Lung (tissue), 11 donors: ENCODE measurements at regions not wholly inside any gene's neighbourhood (a gene's known extent, or its start where the extent isn't known, plus 50 kb on each side); places are given as distances from the start of the nearest gene placed in this dataset.

Experiments used
- ATAC-seq: fragments of 200-7000 bp; cut with Tn5 transposase; one replicate; pipeline ENCODE4 v1.9.1; 2020; ENCODE audit warnings: moderate number of reproducible peaks; ENCODE audit not compliant: insufficient read depth, low FRiP score
- DNase-seq, 3 donors: peaks; one replicate each; pipeline ENCODE4 v3.0.0-alpha.2; 2013 to 2017
- H3K27ac ChIP-seq, 2 donors: one replicate each; pipeline ENCODE4 v1.5.1; 2013; ENCODE audit warnings: mild to moderate bottlenecking in 2 of 2, moderate library complexity in 2 of 2, control low read depth in 1 of 2, inconsistent platforms in 1 of 2, low read depth in 1 of 2, low read length in 1 of 2
- H3K27me3 ChIP-seq, 3 donors: one replicate each; pipeline ENCODE4 v1.5.1; 2013; ENCODE audit warnings: low read length in 2 of 3; ENCODE audit not compliant: control insufficient read depth in 3 of 3, insufficient read depth in 3 of 3
- H3K36me3 ChIP-seq, 4 donors: one replicate each; pipeline ENCODE4 v1.5.1; 2013; ENCODE audit warnings: low read length in 4 of 4, mild to moderate bottlenecking in 1 of 4, moderate library complexity in 1 of 4; ENCODE audit not compliant: control insufficient read depth in 4 of 4, insufficient read depth in 4 of 4
- H3K4me1 ChIP-seq, 5 donors: one replicate each; pipeline ENCODE4 v1.5.1; 2013; ENCODE audit warnings: low read length in 5 of 5, mild to moderate bottlenecking in 2 of 5, moderate library complexity in 1 of 5; ENCODE audit not compliant: control insufficient read depth in 5 of 5, insufficient read depth in 5 of 5
- H3K4me3 ChIP-seq: one replicate; pipeline ENCODE4 v1.5.1; 2013; ENCODE audit warnings: mild to moderate bottlenecking, control low read depth, moderate library complexity
- H3K9ac ChIP-seq, 2 donors: one replicate each; pipeline ENCODE4 v1.5.1; 2013; ENCODE audit warnings: low read length in 2 of 2, control low read depth in 1 of 2; ENCODE audit not compliant: insufficient read depth in 1 of 2
- H3K9me3 ChIP-seq, 4 donors: one replicate each; pipeline ENCODE4 v1.5.1; 2013; ENCODE audit warnings: low read length in 3 of 4, mild to moderate bottlenecking in 1 of 4, moderate library complexity in 1 of 4; ENCODE audit not compliant: control insufficient read depth in 4 of 4, insufficient read depth in 3 of 4
- CTCF ChIP-seq: IDR thresholded peaks from 2 replicates; pipeline ENCODE4 v1.5.1; 2012; ENCODE audit warnings: mild to moderate bottlenecking; ENCODE audit errors: control extremely low read depth, extremely low read depth
- WGBS, 2 donors: extraction: QIAGEN DNeasy Blood & Tissue Kit; methylation state at CpG; one replicate each; pipeline ENCODE4 v1.1.7; 2013; 5-methylcytosine and 5-hydroxymethylcytosine counted together
- donor health status: control.
- donor health status: control.
- donor health status: Bipolar disorder and iron deficiency.
- donor health status: healthy.
- donor health status: DM: yes; HTN: yes; CAD: no.

GRCh38 chr12:114092981-114093380 lies 126.9 kb upstream of the RBM19 start:
- 71 to 84% methylated on average over 2 of the region's 2 CpGs for WGBS, 2 donors

GRCh38 chr12:114090211-114090610 lies 124.1 kb upstream of the RBM19 start:
- peaks cover 0 to 3% (median 0%) of the 10 kb centered on the region in 3 donors for H3K27me3 ChIP-seq
- peaks cover 0 to 2% (median 0%) of the 10 kb centered on the region in 4 donors for H3K9me3 ChIP-seq
- no peak overlapping the region for H3K4me3 ChIP-seq
- no peaks in the 10 kb centered on the region for H3K4me1 ChIP-seq
- ATAC-seq, result no peak
- DNase-seq, result peak; percentile 30 to 67 (median 50)
- TF ChIP-seq CTCF, result no peak
- no peak overlapping the region for H3K27ac ChIP-seq
- H3K9ac ChIP-seq, result no peak overlapping the region
- 57 to 81% methylated on average over 5 of the region's 5 CpGs for WGBS, 2 donors
- no peaks in the 10 kb centered on the region for H3K36me3 ChIP-seq

More at GRCh38 chr12:114092981-114093380, 126.9 kb upstream of the RBM19 start:
- H3K27ac ChIP-seq, result no peak overlapping the region
- no peak overlapping the region for H3K4me3 ChIP-seq
- H3K36me3 ChIP-seq, result no peaks in the 10 kb centered on the region
- ATAC-seq (no peak), DNase-seq (no peak)
- H3K4me1 ChIP-seq, result no peaks in the 10 kb centered on the region
- peaks cover 0 to 4% (median 0%) of the 10 kb centered on the region in 4 donors for H3K9me3 ChIP-seq
- no peak for TF ChIP-seq CTCF
- H3K9ac ChIP-seq, result no peak overlapping the region
- peaks cover 0 to 3% (median 0%) of the 10 kb centered on the region in 3 donors for H3K27me3 ChIP-seq

- H3K9ac ChIP-seq, result no peak overlapping the region
- H3K9me3 ChIP-seq, result peaks cover 0 to 2% (median 0%) of the 10 kb centered on the region in 4 donors
- TF ChIP-seq CTCF, result no peak
- no peaks in the 10 kb centered on the region for H3K4me1 ChIP-seq
- peaks cover 0 to 4% (median 2%) of the 10 kb centered on the region in 3 donors for H3K27me3 ChIP-seq
- DNase-seq, result no peak
- ATAC-seq, result no peak
- H3K27ac ChIP-seq, result no peak overlapping the region
- 95 to 97% methylated on average over 3 of the region's 3 CpGs for WGBS, 2 donors
- H3K4me3 ChIP-seq, result no peak overlapping the region
- H3K36me3 ChIP-seq, result no peaks in the 10 kb centered on the region
These were observed 107.0 kb upstream of the RBM19 start for GRCh38 chr12:114073076-114073475.

DNA sequence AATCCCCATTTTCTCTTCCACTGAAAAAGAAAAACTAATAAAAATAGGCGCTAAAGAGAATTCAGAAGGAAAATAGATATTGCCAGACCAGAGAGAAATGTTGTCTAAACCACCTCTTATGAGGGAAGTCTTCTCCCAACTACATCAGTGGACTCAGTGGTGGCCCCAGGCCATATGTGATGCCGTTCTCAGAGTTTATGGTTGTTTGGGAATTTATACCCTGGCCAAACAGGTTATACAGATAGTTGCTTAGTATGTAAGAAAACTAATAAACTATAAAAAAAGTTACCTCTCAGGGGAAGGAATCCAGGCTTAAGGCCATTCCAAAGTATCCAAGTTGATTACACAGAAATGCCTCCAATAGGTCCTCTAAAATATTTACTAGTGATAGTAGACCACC lies 103.4 kb upstream of the RBM19 start:
- no peak for TF ChIP-seq CTCF
- Histone ChIP-seq H3K4me3 (no peak overlapping the region), H3K27ac (no peak overlapping the region), H3K27me3 (peaks cover 0 to 6% (median 0%) of the 10 kb centered on the region in 3 donors), H3K9ac (no peak overlapping the region), H3K4me1 (no peaks in the 10 kb centered on the region), H3K36me3 (no peaks in the 10 kb centered on the region), H3K9me3 (no peaks in the 10 kb centered on the region)
- WGBS, 2 donors, result 77 to 88% methylated on average over 2 of the region's 2 CpGs
- ATAC-seq (no peak), DNase-seq (no peak)
